ENCODE measurements at regions not wholly inside any gene's neighbourhood (a gene's known extent, or its start where the extent isn't known, plus 50 kb on each side); places are given as distances from the start of the nearest gene placed in this dataset.

GRCh38 chr6:141437011-141437410 lies 695.7 kb upstream of the GJE1 start:
- TF ChIP-seq CTCF (IDR thresholded peaks at IDR 0.05 in 2 of 3, conservative IDR thresholded peaks at IDR 0.05 in 1 of 3; ENCODE audit: insufficient read depth in 2 of 3, low read depth in 1 of 3, low read length in 3 of 3) = no peak
- TF ChIP-seq CREM (IDR thresholded peaks at IDR 0.05; ENCODE audit: low read depth) = no peak
- no peak for TF ChIP-seq SNAPC5 (CRISPR knock-in tag; IDR thresholded peaks at IDR 0.05)
- TF ChIP-seq NR2F6 (CRISPR knock-in tag; IDR thresholded peaks at IDR 0.05) = no peak
- TF ChIP-seq YY1 (IDR thresholded peaks at IDR 0.05; ENCODE audit: borderline replicate concordance in 1 of 3, control insufficient read depth in 1 of 3, extremely low read depth in 1 of 3, insufficient read depth in 3 of 3, insufficient read length in 1 of 3, insufficient replicate concordance in 2 of 3, low read depth in 1 of 3, low read length in 2 of 3) = no peak
- no peak for TF ChIP-seq DPF2 (IDR thresholded peaks at IDR 0.05)
- no peak for TF ChIP-seq PCBP2 (IDR thresholded peaks at IDR 0.05; ENCODE audit: low read depth, low read length, poor library complexity, severe bottlenecking)
- no peak for TF ChIP-seq POLR3G (IDR thresholded peaks at IDR 0.05; ENCODE audit: extremely low read depth, insufficient read length, insufficient replicate concordance)
- TF ChIP-seq, protein P1, sequence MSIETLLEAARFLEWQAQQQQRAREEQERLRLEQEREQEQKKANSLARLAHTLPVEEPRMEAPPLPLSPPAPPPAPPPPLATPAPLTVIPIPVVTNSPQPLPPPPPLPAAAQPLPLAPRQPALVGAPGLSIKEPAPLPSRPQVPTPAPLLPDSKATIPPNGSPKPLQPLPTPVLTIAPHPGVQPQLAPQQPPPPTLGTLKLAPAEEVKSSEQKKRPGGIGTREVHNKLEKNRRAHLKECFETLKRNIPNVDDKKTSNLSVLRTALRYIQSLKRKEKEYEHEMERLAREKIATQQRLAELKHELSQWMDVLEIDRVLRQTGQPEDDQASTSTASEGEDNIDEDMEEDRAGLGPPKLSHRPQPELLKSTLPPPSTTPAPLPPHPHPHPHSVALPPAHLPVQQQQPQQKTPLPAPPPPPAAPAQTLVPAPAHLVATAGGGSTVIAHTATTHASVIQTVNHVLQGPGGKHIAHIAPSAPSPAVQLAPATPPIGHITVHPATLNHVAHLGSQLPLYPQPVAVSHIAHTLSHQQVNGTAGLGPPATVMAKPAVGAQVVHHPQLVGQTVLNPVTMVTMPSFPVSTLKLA (conservative IDR thresholded peaks at IDR 0.05) = no peak
- no peak for TF ChIP-seq POLR2AphosphoS5 (IDR thresholded peaks at IDR 0.05; ENCODE audit: control insufficient read depth, insufficient read depth, low read depth, low read length)

All from K562 (cell line).